Left renal pelvis (tissue), 4 donors: ENCODE measurements at regions not wholly inside any gene's neighbourhood (a gene's known extent, or its start where the extent isn't known, plus 50 kb on each side); places are given as distances from the start of the nearest gene placed in this dataset.

Experiments
- DNase-seq, 4 donors: peaks; one replicate each; pipeline ENCODE4 v3.0.0-alpha.2; 2013; ENCODE audit warnings: low read depth in 4 of 4, low spot score in 3 of 4

DNA sequence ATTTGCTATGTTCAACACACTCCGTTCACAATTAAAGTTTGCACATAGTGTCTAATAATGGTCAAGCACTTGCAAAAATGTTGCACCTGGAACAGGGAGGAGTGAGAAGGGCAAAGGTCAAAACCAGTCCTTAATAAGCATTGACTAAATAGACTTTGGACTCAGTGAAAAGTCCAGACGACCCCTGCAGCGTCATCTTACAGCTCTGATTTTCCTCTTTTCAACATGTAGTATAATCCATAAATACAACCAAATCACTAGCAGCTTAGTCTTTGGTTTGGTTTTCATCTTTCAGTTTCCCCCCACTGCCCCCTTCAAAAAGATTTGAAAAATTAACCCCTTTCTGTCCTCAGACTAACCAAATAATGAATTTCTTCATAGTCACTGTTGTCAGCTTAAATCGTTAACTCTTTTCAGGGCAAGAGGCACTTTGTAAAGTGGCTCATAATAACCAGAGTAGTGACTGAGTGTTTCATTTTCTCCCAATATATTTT, 290.3 kb downstream of the PTPRC start:
- DNase-seq: no peak

DNA sequence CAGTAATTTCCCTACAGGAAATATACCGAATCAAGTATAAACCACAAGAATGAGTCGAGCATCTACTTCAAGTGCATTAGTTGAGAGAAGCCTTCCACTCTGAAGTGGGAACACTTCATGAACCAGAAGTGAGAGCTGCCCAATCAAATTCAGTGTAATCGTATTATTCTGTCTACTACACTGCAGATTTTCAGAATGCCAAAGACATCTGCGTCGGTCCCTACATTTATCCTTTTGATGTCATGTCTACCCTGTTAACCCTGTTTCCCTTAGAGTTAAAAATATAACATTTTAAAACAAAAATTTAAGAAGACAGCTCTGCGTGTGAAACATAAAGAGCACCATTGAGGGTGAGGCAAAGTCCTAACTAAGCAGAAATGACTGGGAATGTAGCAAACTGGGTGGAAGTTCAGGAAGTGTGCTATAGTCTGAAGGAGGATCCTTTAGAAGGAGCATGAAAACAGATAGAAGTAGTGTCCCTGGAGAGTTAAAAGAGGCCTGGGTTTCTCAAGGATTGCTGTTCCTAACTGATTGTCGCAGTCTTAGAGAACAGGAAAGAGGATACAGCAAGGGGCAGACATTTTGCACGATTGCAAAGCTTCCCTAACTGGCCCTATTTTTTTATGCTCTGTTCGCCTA, 291.2 kb downstream of the PTPRC start:
- no peak for DNase-seq

DNA sequence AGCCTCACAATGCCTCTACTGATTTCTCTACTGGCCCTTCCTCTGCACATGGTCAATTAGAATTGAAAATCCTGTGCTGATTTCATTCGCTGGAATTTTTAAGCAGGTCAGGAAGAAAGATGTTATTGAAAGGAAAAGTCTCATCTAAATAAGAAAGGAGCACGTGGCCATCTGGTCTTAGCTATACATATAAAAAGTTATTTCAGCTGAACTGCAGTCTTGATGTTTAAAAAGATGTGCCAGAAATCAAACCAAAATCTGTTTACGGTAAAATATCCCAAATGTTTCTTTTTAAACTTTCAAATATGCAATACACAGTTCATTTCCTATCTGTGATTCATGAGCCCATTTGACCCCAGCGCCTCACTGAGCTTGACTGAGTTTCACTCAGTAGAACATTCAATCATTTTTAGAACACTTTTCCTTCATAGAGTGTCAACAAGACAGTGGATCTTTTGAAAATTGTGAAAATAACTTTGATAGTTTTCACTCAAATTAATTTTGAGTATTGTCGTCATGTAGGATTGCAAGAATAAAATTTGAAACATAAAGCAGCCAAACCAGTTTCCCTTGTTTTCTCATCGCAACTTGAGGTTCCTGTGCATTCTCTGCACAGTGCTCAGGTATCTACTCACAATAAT, 293.6 kb downstream of the PTPRC start:
- DNase-seq: no peak

DNA sequence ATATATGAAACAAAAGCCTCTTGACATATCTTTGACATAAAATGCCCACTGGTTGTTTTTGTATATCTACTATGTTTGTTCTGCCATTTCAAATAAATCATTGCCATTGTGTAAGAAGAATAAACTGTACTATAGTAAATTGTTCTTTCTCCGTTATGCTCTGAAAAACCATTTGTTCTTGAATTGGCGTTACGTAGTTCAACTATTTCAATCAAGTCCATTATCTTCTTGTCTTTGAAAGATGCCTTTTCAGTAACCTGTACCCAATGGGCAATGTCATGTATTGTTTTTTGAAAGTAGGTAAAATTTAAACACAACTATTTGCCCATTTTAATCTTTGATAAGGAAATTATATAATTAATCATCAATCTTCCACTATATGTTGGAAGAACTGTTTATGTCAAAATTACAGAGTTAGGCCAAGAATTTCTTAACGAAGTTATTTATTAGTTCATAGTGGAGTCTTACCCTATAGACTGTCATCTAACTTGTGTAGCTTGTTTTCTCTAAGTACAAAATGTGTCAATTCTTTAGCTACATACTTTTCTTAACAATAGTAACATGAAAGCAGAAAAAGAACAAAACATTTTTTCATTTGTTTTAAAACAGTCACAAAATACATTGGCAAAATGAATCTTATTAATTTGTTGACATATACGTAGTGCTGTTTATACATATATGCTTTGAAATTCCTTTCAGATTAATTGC, 294.8 kb downstream of the PTPRC start:
- no peak for DNase-seq

DNA sequence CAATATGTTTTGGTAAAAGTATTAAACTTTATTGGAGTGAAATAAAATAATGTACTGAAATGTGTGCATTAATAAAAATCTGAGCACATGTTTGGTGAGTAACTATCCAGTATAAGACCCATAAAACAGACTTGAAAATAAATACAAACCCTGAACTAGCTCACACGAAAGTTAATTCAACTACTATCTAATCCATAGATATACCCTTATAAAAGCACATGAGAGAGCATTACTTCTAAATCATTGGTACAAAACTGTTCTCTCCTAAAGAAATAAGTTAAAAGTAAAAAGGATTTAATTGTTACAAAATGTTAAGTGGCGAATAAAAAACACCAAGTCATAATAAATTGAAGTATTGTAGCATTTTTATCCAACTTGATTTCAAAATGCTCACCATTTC, 295.6 kb downstream of the PTPRC start:
- DNase-seq: no peak

DNA sequence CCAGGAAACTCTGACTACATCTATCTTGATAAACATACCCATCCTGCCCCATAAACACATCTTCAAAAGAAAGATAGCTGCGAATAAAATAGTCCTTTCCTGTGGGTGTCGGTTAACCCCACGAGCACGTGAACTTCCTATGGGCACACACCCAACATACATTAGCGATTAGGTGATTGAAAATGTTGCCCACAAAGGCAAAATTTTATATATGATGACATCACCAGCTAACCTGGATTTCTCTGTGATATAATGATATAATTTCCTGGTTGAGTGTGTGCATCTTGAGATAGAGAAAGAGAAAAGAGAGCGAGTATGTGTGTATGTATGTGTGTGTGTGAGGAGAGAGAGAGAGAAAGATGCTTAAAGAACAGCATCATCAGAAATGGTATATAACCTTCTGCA, 296.1 kb downstream of the PTPRC start:
- DNase-seq: no peak

DNA sequence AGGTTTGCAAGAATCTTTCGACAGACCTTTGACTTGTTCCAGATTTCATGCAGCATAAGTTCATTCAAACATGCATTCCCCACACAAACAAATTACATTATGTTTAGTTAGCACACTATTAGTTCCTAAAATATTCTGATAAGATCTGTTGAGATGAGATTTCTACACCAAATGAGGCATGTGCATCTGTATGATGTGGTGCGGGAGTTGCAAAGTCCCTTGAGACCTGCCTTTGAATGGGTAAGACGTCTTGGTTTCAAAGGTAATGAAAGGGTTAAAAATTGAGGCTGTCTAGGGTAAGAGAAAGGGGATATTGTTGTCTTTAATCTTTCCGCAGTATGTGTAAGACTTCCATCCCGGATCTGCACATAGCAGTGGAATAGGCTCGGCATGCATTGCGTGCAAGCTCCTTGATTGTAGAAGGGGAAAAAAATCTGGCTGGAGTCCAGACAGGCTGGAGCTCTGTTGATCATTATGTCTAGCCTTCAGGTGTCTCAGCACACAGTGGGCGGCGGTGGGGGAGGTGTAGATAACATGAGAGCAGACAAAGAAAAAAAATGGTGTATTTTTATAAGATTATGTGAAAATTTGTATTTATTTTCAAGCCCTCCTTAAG, 296.6 kb downstream of the PTPRC start:
- DNase-seq: peak in 3 of 4 donors; percentile 78 to 81 (median 79)

DNA sequence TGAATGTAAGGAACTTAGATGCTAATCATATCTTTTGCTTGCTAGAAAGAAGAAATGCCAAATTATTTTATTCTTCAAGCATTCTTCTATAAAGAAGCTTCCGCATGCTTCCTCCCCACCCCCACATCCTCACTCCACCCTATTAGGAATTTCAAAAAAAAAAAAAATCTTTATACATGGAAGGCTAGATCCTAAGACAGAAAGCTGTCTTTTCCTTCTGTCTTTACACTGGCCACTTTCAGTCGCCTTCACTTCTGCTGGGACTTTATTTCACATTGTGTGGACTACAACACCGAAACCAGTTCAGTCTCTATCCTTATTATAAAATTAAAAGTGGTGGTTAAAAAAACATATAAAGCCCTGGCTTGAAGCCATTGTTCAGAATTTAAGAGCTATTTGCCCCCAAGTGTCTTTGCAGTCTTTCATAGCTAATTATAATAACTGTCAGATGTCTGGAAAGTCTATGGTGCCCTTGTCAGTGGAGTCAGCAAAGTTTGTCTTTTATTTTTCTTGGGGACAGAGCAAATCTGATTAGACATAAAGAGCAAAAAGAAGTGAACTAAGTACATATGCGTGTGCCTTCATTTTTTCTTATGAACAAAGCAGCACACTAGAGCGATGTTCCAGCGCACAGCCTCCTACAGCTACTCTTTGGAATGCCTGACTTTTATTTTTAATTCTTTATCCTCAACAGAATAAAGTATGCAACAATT, 297.7 kb downstream of the PTPRC start:
- DNase-seq: no peak

DNA sequence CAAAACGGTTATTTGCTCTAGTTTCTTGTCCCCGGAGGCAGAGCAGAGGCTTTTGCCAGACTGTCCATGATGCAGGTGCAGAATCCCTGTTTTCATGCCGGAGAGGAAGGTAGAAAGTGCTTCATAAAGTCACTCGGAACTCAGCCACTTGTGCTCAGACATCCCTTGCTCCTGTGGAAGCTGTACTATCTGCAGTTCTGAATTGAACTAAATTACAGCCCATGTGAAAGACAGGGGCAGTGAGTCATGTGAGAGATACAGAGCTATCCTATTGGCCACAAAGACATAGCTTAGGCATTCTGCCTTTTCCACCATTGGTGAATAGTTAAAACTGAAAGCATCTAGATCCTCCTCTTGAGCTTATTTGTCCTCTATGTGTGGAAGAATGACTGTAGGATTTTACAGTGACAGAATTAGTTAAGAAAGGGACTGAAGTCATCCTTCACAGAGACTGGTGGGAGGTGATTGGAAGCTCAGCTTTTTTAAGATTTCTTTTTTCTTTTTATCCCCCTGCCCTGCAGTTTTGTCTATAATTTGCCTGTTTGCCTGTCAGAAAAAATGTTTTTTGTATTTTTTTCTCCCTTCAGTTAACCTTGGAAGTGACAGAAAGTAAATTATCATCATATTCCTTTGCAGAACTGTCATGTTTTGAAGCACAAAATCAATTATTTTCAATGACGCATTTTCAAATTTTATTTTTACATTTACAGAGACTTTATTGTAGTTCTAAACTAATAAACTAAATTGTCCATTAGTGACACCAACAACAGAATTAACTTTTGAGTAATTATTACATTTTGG, 298.6 kb downstream of the PTPRC start:
- DNase-seq: peak in 3 of 4 donors; percentile 66 to 74 (median 69)

DNA sequence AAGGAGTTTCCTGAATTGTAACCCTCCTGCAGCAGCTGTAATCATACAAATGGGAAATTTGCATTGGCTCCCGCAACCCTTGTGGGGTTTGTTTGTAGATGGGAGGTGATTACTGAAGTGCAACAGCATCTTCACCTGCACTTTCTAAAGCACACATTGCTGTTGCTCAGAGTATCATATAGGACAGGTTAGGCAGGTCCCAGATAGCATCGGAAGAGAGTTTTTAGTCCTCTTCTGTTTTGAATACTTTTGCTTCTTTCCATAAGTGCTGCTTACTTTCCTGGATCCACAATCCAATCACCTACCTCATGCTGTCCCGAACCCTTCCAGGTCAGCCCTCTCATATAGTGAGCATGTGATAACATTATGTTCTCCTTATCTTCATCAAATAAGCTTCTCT, 300.4 kb downstream of the PTPRC start:
- no peak for DNase-seq

DNA sequence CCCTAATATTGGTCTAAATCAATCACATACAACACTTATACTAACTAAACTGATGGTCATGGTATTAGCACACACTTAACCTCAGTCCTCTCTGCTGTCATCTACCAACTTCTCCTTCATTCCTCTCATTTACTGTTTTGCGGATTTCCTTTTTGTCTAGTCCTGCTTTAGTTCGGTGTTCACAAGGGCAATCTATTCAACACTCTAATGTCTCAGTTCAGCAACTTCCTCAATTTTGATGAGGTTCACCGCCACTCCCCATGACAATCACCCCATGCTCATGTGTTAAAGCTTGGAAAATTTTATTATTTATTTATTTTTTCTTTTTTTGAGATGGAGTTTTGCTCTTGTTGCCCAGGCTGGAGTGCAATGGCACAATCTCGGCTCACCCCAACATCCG, 301.1 kb downstream of the PTPRC start:
- DNase-seq: no peak

DNA sequence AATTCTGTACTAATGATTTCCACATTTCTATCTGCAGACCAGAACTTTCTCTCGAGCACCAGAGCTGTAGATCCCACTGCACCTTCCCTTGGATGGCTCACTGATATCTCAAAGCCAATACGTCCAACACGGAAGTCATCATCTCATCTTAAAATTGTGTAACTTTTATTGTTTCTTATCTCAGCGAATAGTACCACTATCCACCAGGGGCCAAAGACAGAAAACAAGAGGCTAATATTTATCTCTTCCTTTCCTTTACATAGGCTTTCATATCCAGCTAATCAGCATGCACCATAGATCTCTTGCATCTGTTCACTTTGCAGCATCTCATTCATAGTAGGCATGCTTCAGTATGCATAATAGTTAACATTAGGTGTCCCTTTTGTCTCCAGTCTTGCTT, 303.6 kb downstream of the PTPRC start:
- no peak for DNase-seq

DNA sequence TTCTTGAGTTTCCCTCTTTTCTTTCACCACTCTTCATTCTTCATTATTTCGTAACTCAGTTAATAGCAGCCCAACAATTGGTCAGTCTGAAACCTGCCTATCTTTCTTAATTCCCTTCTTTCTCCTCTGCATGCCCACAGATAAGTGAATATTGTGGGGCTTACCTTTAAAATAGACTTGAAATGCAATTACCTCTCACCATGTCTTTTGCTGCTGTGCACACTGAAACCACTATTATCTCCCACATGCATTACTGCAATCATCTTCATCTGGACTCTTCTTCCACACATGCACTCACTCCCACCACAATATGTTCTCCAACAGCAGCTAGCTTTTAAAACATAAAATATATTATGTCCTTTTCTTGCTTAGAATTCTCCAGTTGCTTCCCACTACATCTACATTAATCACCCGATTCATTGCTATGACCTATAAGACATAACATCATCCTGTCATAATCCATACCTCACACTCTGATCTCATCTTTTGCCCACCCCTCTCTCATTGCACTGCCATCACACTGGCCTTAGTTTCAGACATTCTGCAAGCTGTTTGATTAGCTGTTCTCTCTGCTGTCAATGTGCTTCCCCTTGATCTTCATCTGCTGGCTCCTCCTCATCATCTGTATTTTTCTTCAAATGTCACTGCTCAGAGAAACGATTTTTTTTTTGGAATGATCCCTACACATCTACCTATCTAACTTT, 304.8 kb downstream of the PTPRC start:
- DNase-seq: no peak

DNA sequence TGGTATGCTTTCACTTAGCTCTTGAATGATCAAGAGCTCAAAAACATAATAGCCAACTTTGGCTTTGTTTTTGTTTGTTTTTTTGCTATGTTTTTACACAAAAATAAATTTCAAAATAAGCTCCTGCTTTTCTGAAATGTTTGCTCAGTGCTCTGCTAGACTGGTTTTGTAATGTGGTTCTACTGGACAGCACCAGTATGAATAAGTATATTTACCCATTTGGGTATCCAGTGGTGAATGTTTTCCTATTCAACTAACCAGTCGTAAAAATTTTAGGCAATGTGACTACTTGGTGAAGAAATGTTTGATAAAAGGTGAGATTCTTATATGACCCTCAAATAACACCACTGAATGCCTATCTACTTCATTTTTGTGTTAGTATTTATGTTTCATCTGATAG, 308.6 kb downstream of the PTPRC start:
- no peak for DNase-seq

DNA sequence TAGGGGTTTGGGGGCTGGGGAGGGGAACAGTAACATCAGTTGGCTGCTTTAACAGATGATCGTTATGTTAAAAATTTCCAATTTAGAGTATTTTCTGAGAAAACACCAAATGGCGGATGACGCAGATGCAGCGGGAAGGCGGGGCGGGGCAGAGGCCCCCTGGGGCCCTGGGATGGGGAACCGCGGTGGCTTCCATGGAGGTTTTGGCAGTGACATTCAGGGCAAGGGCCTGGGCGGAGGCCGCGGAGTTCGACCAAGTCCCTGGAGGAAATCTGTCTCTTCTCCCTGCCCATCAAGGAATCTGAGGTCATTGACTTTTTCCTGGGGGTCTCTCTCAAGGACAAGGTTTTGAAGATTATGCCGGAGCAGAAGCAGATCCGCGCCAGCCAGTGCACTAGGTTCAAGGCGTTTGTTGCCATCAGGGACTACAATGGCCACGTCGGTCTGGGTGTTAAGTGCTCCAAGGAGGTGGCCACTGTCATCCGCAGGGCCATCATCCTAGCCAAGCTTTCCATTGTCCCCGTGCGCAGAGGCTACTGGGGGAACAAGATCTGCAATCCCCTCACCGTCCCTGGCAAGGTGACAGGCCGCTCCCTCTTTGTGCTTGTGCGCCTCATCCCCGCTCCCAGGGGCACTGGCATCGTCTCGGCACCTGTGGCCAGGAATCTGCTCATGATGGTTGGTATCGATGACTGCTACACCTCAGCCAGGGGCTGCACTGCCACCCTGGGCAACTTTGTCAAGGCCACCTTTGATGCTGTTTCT, 310.2 kb downstream of the PTPRC start:
- no peak for DNase-seq

DNA sequence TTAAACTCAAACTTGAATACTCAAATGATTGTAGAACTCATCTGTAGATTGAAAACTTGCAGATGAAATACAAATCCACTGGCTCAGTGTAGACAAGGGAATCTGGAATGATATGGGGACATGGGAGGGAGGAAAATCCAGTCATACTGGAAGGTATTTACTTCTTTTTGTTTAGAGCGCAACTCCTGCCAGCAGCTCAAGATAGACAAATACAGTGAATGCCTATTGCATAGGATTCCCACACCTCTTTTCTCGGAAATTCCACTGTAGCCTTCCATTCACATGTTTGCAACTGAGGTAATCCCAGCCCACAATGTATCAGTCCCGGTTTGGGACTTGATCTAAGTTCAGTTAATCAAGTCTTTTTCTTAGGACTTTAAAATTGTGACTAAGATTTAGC, 311.2 kb downstream of the PTPRC start:
- no peak for DNase-seq

DNA sequence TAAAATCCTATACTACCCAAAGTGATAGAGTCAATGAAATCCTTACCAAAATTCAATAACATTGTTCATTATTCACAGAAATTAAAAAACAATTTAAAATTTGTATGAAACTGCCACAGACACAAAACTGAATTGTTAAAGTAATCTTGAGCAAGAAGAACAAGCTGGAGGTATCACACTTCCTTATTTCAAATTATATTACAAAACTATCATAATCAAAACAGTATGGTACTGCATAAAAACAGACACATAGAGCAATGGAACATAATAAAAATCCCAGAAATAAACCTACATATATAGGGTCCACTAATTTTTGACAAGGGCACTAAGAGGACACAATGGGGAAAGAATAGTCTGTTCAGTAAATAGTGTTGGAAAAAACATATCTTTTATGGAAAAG, 316.2 kb downstream of the PTPRC start:
- no peak for DNase-seq

DNA sequence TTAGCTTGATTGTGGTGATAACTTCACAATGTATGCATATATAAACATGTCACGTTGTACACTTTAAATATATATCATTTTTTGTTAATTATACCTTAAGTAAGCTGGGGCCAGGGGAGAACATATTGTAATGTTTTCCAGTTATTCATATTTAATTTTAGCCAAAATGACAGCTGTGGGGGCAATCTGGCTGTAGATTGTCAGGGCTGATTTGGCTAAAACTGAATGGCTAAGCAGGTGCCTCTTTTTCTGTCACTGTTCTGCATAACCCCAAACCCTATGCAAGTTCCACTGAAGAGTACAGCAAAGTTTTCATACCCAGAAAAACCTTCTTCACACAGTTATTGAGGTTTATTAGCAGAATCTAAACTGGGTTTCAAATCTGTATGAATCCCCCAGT, 318.2 kb downstream of the PTPRC start:
- DNase-seq: no peak

DNA sequence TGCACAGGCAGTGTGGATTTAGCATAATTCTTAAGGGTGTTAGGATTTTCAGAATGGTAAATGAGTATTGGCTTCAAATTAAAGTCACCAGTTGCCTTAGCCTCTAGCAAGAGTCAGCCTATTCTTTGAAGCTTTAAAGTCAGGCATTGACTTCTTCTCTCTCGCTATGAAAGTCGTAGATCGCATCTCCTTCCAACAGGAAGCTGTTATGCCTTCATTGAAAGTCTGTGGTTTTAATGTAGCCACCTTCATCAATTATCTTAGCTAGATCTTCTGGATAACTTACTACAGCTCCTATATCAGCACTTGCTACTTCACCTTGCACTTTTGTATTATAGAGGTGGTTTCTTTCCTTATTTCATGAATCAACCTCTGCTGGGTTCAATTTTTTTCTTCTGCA, 320.2 kb downstream of the PTPRC start:
- no peak for DNase-seq
